Keratinocyte (primary cell): ENCODE measurements at regions not wholly inside any gene's neighbourhood (a gene's known extent, or its start where the extent isn't known, plus 50 kb on each side); places are given as distances from the start of the nearest gene placed in this dataset.

ENCODE experiments used
- DNase-seq: peaks from one replicate; pipeline ENCODE4 v3.0.0-alpha.2; 2011; ENCODE audit warnings: low read depth, missing footprints, low spot score
- FAIRE-seq: peaks from 2 replicates; lab custom pipeline; 2011; peaks lifted over from hg19 to GRCh38; lab: Jason Lieb, UNC
- H2AFZ ChIP-seq: 2 replicates; pipeline ENCODE4 v1.6.0; 2012; ENCODE audit warnings: low read length, control low read depth, inconsistent platforms; ENCODE audit not compliant: control insufficient read depth
- H3K27ac ChIP-seq: 2 replicates; pipeline ENCODE4 v1.5.1; 2011; ENCODE audit warnings: low read length; ENCODE audit not compliant: control insufficient read depth, insufficient read depth
- H3K27me3 ChIP-seq: 3 replicates; pipeline ENCODE4 v1.6.0; 2011; ENCODE audit warnings: low read length; ENCODE audit not compliant: control insufficient read depth, insufficient read depth; ENCODE audit errors: extremely low read depth
- H3K36me3 ChIP-seq, 2 experiments: 2 replicates in 1 of 2; 3 replicates in 1 of 2; pipeline ENCODE4 v1.5.1; 2011; ENCODE audit warnings: low read length in 2 of 2, mild to moderate bottlenecking in 1 of 2; ENCODE audit not compliant: control insufficient read depth in 2 of 2, insufficient read depth in 2 of 2; ENCODE audit errors: extremely low read depth in 1 of 2
- H3K4me1 ChIP-seq: 3 replicates; pipeline ENCODE4 v1.5.1; 2011; ENCODE audit warnings: low read length; ENCODE audit not compliant: control insufficient read depth, insufficient read depth; ENCODE audit errors: extremely low read depth
- H3K4me2 ChIP-seq: 3 replicates; pipeline ENCODE4 v1.6.0; 2011; ENCODE audit warnings: low read depth, low read length; ENCODE audit not compliant: control insufficient read depth, insufficient read depth; ENCODE audit errors: extremely low read depth
- H3K4me3 ChIP-seq, 3 experiments: fragments of 200-600 bp in 1 of 3; sonication (generic) in 1 of 3; 2 replicates in 2 of 3; 3 replicates in 1 of 3; pipeline ENCODE4 v1.5.1; 2011 to 2016; ENCODE audit warnings: low read length in 3 of 3, mild to moderate bottlenecking in 3 of 3, control low read depth in 2 of 3, inconsistent platforms in 1 of 3, low read depth in 1 of 3, mixed read lengths in 1 of 3, mixed run types in 1 of 3, moderate library complexity in 1 of 3; ENCODE audit not compliant: control insufficient read depth in 2 of 3, insufficient read depth in 2 of 3; ENCODE audit errors: extremely low read depth in 1 of 3
- H3K79me2 ChIP-seq: 2 replicates; pipeline ENCODE4 v1.6.0; 2012; ENCODE audit warnings: low read length; ENCODE audit not compliant: control insufficient read depth, insufficient read depth
- H3K9ac ChIP-seq: 3 replicates; pipeline ENCODE4 v1.6.0; 2011; ENCODE audit warnings: low read length; ENCODE audit not compliant: control insufficient read depth, insufficient read depth; ENCODE audit errors: extremely low read depth
- H3K9me1 ChIP-seq: 3 replicates; pipeline ENCODE4 v1.6.0; 2011; ENCODE audit warnings: low read length; ENCODE audit not compliant: control insufficient read depth, insufficient read depth; ENCODE audit errors: extremely low read depth
- H3K9me3 ChIP-seq: 2 replicates; pipeline ENCODE4 v1.5.1; 2012; ENCODE audit warnings: low read depth, low read length; ENCODE audit not compliant: control insufficient read depth
- H4K20me1 ChIP-seq: 3 replicates; pipeline ENCODE4 v1.6.0; 2011; ENCODE audit warnings: low read length; ENCODE audit not compliant: control insufficient read depth, insufficient read depth; ENCODE audit errors: extremely low read depth
- EZH2 ChIP-seq: IDR thresholded peaks from one replicate; pipeline ENCODE4 v1.6.1; 2012; ENCODE audit warnings: inconsistent platforms, mild to moderate bottlenecking, low read length, moderate library complexity
- dilution Hi-C: fragments of 300-500 bp; cut with MboI; formaldehyde crosslinking; loops from one replicate; pipeline ENCODE4 v1.7.0; 2020; ENCODE audit warnings: low sequenced_read_pairs; ENCODE audit not compliant: extremely low pct_ligation_motif_present
- TF ChIP-seq, protein P1 (sequence below), 3 experiments: IDR thresholded peaks in 1 of 3; conservative IDR thresholded peaks in 1 of 3; optimal IDR thresholded peaks in 1 of 3; 2 replicates in 2 of 3; 3 replicates in 1 of 3; pipeline versions ENCODE3 to v1.5.1; 2011; ENCODE audit warnings: low read length in 3 of 3, mild to moderate bottlenecking in 3 of 3, moderate library complexity in 2 of 3, control low read depth in 1 of 3, inconsistent platforms in 1 of 3; ENCODE audit not compliant: insufficient read depth in 2 of 3; ENCODE audit errors: extremely low read depth in 1 of 3

- no peak overlapping the region for H3K4me3 ChIP-seq
- dilution Hi-C loops, result no loop called here
- TF ChIP-seq, protein P1, sequence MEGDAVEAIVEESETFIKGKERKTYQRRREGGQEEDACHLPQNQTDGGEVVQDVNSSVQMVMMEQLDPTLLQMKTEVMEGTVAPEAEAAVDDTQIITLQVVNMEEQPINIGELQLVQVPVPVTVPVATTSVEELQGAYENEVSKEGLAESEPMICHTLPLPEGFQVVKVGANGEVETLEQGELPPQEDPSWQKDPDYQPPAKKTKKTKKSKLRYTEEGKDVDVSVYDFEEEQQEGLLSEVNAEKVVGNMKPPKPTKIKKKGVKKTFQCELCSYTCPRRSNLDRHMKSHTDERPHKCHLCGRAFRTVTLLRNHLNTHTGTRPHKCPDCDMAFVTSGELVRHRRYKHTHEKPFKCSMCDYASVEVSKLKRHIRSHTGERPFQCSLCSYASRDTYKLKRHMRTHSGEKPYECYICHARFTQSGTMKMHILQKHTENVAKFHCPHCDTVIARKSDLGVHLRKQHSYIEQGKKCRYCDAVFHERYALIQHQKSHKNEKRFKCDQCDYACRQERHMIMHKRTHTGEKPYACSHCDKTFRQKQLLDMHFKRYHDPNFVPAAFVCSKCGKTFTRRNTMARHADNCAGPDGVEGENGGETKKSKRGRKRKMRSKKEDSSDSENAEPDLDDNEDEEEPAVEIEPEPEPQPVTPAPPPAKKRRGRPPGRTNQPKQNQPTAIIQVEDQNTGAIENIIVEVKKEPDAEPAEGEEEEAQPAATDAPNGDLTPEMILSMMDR (optimal IDR thresholded peaks at IDR 0.05 in 1 of 3, IDR thresholded peaks at IDR 0.05 in 1 of 3, conservative IDR thresholded peaks at IDR 0.05 in 1 of 3; ENCODE audit: extremely low read depth in 1 of 3, insufficient read depth in 2 of 3, low read length in 3 of 3), result no peak
- TF ChIP-seq EZH2, result no peak
- no peaks in the 10 kb centered on the region for H3K36me3 ChIP-seq
- H4K20me1 ChIP-seq, result no peaks in the 10 kb centered on the region
- no peaks in the 10 kb centered on the region for H3K27me3 ChIP-seq
- peaks cover 30% of the 10 kb centered on the region for H3K4me1 ChIP-seq
- no peaks in the 10 kb centered on the region for H3K9me3 ChIP-seq
- H3K27ac ChIP-seq, result no peak overlapping the region
- H2AFZ ChIP-seq, result no peak overlapping the region
- no peak overlapping the region for H3K4me2 ChIP-seq
- H3K79me2 ChIP-seq, result no peaks in the 10 kb centered on the region
- H3K9ac ChIP-seq, result no peak overlapping the region
- no peaks in the 10 kb centered on the region for H3K9me1 ChIP-seq
- FAIRE-seq (no peak), DNase-seq (no peak)
Measured at GRCh38 chr11:128213461-128213860, 373.9 kb downstream of the ETS1 start.

- Histone ChIP-seq H3K36me3 (no peaks in the 10 kb centered on the region), H3K27ac (no peak overlapping the region), H3K79me2 (no peaks in the 10 kb centered on the region), H3K27me3 (no peaks in the 10 kb centered on the region), H3K9ac (no peak overlapping the region), H3K9me1 (no peaks in the 10 kb centered on the region), H4K20me1 (no peaks in the 10 kb centered on the region), H3K4me3 (no peak overlapping the region), H3K9me3 (no peaks in the 10 kb centered on the region), H3K4me2 (no peak overlapping the region), H2AFZ (no peak overlapping the region), H3K4me1 (peaks cover 40% of the 10 kb centered on the region)
- no peak for DNase-seq
- TF ChIP-seq, protein P1 (optimal IDR thresholded peaks at IDR 0.05 in 1 of 3, IDR thresholded peaks at IDR 0.05 in 1 of 3, conservative IDR thresholded peaks at IDR 0.05 in 1 of 3; ENCODE audit: extremely low read depth in 1 of 3, insufficient read depth in 2 of 3, low read length in 3 of 3), result no peak
- TF ChIP-seq EZH2, result no peak
- dilution Hi-C loops, result no loop called here
- FAIRE-seq, result peak; percentile 9
Measured at GRCh38 chr11:128212324-128212723, 375.0 kb downstream of the ETS1 start.
